ENCODE measurements at regions not wholly inside any gene's neighbourhood (a gene's known extent, or its start where the extent isn't known, plus 50 kb on each side); places are given as distances from the start of the nearest gene placed in this dataset.

DNA sequence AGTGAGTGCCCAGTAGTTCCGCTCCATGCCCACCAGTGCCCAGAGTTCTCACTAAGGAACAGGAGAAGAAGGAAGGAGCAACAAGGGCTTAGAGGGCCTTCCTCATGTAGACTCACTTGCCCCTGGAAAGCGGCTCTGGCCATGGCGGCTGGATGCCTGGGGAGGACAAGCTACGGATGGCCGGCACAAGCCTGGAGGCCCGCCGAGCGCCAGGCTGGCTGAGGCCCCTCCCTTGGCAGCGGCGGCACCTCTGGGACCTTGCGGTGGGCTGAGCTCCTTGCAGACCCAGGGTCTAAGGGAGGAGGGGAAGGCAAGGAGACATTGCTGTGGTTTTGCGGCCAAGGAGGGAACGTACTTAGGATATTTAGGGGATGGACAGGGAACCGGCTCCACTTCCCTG lies 160.1 kb downstream of the SALL1 start:
- TF ChIP-seq, protein P1, sequence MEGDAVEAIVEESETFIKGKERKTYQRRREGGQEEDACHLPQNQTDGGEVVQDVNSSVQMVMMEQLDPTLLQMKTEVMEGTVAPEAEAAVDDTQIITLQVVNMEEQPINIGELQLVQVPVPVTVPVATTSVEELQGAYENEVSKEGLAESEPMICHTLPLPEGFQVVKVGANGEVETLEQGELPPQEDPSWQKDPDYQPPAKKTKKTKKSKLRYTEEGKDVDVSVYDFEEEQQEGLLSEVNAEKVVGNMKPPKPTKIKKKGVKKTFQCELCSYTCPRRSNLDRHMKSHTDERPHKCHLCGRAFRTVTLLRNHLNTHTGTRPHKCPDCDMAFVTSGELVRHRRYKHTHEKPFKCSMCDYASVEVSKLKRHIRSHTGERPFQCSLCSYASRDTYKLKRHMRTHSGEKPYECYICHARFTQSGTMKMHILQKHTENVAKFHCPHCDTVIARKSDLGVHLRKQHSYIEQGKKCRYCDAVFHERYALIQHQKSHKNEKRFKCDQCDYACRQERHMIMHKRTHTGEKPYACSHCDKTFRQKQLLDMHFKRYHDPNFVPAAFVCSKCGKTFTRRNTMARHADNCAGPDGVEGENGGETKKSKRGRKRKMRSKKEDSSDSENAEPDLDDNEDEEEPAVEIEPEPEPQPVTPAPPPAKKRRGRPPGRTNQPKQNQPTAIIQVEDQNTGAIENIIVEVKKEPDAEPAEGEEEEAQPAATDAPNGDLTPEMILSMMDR (IDR thresholded peaks at IDR 0.05; ENCODE audit: insufficient read depth, low read length, missing control alignments) = no peak
- CTCF ChIA-PET = interaction anchor here (0.7 kb wide), 1 partner anchor 185 kb away, joined by 3 read pairs; no protein-coding TSS in a partner anchor
- no peak overlapping the region for H3K4me3 ChIP-seq (ENCODE audit: low read depth, low read length)
- DNase-seq (ENCODE audit: low read depth, low spot score) = no peak
- POLR2A ChIA-PET = no interaction called here

DNA sequence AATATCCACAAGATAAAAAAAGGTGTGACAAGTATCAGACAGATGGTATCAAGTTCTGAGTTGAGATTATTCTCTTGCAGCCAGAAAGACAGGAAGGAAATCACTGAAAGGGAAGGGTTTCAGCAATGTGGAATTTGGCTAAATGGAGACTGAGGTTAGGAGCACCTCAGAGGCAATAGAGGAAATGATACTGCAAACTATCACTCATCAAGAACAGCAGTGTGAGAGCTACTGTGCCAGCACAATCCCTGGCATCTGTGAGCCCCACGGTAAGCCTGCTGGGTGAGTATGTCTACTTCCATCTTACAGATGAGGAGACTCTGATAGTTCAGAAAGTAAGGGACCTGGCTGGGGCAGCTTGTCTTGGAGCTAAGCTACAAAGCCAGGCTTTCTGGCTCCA lies 162.0 kb downstream of the SALL1 start:
- H3K4me3 ChIP-seq (ENCODE audit: low read depth, low read length) = no peak overlapping the region
- no peak for DNase-seq (ENCODE audit: low read depth, low spot score)
- TF ChIP-seq, protein P1 (IDR thresholded peaks at IDR 0.05; ENCODE audit: insufficient read depth, low read length, missing control alignments) = no peak
- ChIA-PET CTCF (no interaction called here), POLR2A (no interaction called here)

DNA sequence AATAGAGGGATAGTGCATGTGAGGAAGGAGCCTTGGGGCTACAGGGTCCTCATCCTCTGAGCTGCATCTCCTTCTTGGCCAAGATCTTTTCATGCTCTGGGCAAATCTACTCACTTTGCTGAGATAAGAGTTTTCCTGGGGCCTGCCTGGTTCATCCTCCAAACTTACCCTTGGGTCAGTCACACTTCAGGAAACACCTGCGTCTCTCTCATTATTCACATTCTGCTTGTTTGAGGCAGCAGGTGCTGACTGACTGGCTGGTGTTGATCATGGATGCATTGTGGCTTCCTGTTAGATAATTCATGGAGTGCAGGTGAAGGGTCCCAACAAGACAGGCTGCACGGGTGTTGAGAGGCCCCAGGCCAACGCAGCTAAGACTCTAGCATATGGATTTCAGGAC lies 162.6 kb downstream of the SALL1 start:
- no peak overlapping the region for H3K4me3 ChIP-seq (ENCODE audit: low read depth, low read length)
- ChIA-PET POLR2A (no interaction called here), CTCF (no interaction called here)
- TF ChIP-seq, protein P1 (IDR thresholded peaks at IDR 0.05; ENCODE audit: insufficient read depth, low read length, missing control alignments) = no peak
- DNase-seq (ENCODE audit: low read depth, low spot score) = no peak

DNA sequence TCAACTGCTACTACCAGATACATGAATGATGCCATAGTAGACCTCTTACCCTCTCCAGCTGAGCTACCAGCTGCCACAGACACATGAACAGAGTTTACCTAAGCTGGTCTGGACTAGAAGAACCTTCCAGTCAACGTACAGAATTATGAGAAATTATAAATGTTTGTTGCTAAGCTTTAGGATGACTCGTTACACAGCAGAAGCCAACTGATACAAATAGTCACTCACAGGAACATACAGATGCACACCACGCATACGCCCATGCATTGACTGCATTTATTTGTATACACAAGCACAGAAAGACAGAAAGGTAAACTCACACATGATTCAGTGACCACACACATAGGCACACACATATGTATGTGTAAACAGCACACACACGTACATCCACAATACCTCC lies 164.6 kb downstream of the SALL1 start:
- DNase-seq (ENCODE audit: low read depth, low spot score) = no peak
- ChIA-PET CTCF (no interaction called here), POLR2A (no interaction called here)
- no peak overlapping the region for H3K4me3 ChIP-seq (ENCODE audit: low read depth, low read length)
- TF ChIP-seq, protein P1 (IDR thresholded peaks at IDR 0.05; ENCODE audit: insufficient read depth, low read length, missing control alignments) = no peak

DNA sequence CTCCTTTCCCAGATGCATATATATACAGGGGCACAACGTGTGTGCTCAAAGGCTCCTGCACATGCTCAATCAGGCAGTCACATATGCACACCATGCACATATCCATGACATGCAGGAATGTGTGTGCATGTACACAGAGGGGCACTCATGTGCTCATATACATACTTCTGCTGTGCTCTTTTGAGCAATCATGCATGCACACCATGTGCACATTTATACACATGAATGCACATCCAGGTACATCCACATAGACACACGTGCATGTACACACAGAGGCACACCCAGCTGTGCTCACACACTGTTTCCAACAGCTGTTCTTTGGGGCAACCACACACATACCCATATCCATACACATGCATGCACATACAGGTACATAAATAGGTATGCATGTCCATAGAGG lies 165.3 kb downstream of the SALL1 start:
- POLR2A ChIA-PET = no interaction called here
- CTCF ChIA-PET = no interaction called here
- TF ChIP-seq, protein P1 (IDR thresholded peaks at IDR 0.05; ENCODE audit: insufficient read depth, low read length, missing control alignments) = no peak
- no peak for DNase-seq (ENCODE audit: low read depth, low spot score)
- no peak overlapping the region for H3K4me3 ChIP-seq (ENCODE audit: low read depth, low read length)

DNA sequence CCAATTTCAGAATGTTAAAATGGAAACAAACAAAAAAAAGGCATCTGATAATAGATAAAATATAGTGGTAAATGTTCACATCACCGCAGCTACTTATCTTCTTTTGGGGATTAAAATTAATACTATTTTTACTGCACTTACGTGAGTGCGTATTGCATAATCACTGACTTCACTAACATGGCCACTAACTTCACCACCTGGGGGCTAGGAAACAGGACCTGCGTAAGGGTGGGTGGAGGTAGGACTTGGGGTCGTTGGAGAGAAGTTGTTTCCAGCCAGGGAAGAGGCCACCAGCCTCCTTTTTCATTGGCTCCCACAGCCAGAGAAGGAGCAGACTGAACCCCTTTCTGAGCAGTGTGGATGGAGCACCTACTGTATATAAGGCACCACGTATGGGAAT lies 166.4 kb downstream of the SALL1 start:
- ChIA-PET CTCF (no interaction called here), POLR2A (no interaction called here)
- TF ChIP-seq, protein P1 (IDR thresholded peaks at IDR 0.05; ENCODE audit: insufficient read depth, low read length, missing control alignments) = no peak
- DNase-seq (ENCODE audit: low read depth, low spot score) = no peak
- H3K4me3 ChIP-seq (ENCODE audit: low read depth, low read length) = no peak overlapping the region
